ENCODE measurements at regions not wholly inside any gene's neighbourhood (a gene's known extent, or its start where the extent isn't known, plus 50 kb on each side); places are given as distances from the start of the nearest gene placed in this dataset.
"Not testable (repeated sequence)": the region's sequence is repeated elsewhere in the genome, so short reads cannot be mapped to it uniquely, and the experiment has no call there.

- DNase-seq: not testable (repeated sequence)
These were observed 184.1 kb upstream of the SLC35B3 start for GRCh38 chr6:8619408-8619807.

GRCh38 chr6:8608737-8609136, 173.4 kb upstream of the SLC35B3 start:
- DNase-seq: no peak

- DNase-seq: no peak
These were observed 154.8 kb upstream of the SLC35B3 start for GRCh38 chr6:8589941-8590729.

GRCh38 chr6:8588176-8588575, 152.8 kb upstream of the SLC35B3 start:
- no peak for DNase-seq

GRCh38 chr6:8583291-8583690, 147.9 kb upstream of the SLC35B3 start:
- DNase-seq: no peak

DNA sequence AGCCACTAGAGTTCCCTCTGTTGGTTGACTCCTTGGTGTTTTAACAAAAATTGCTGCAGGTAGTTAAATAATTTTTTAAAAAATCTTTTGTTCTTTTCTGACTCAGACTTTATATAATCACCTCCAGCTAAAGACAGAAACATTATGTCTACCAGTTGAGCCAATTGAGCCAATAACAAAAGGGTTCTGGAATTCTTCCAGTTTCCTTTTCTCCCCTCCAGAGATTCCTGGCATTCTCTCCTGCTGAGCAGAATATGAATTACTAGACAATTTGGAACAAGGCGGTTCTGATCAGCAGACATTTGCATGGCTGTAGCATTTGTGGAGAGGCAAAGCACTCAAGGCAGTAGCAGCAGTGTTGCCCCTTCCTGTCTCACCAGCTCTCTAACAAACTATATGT, 144.0 kb upstream of the SLC35B3 start:
- DNase-seq: no peak

DNA sequence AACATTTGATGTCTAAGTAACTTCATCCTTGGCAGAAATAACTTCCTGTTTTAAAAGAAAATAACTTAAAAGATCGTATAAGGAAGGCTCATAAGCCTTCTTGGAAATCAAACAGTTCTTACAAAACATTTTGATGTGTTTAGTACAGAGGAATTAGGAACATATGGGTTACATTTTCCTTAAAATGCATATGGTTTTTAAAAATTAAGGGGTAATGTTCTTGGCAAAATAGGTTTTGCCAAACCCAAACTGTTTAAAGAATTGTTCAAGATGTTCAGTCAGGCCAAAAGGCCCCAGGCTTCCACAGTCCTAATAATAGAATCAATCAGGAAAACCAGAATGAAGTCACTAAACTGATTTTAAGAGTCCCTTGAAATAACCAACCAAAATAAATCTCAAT, 142.7 kb upstream of the SLC35B3 start:
- DNase-seq: no peak

DNA sequence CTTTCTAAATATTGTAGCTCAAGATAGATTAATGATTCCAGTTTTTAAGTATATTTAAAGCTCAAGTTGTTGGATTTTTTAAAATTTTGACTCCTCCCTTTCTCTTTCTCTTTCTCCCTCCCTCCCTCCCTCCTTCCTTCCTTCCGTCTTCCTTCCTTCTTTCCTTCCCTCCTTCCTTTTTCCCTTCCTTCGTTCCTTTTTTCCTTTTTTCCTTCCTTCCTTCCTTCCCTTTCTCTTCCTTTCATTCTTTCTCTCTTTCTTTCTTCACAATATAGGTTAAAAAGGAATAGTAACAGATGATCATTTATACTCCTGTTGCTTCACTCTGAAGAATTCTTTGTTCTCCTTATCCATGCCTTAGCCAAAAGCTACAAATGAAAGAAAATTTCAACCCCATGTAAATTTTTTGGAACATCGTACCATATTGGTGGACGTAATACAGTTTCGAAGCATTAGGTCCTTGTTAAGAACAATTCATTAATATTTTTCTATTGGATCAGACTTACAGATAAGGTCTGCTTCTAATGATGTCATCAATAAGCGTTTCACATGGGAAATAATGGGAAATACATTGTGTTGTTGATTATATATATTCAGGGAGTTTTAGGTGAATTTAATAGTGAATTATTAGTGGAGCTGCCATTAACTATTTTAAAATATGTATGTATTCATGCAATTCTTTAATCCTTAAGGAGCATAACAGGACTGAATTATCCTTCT, 139.6 kb upstream of the SLC35B3 start:
- no peak for DNase-seq

DNA sequence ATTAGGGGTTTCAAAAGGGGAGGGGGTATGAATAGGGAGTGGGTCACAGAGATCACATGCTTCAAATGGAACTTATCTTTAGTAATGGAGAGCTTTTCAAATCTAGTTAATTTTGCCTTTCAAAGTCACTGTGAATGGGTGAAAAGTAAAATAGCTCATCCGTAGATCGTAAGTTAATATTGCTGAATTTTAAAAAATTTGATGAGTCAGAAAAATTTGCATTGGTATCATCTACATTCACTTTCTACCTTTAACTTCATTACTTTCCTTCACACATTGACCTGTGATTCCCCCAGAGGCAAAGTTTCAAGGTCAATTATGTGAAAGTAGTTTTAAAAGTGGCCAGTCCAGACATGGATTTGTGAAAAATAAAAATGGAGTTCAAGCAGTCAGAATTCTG, 139.0 kb upstream of the SLC35B3 start:
- DNase-seq: no peak

DNA sequence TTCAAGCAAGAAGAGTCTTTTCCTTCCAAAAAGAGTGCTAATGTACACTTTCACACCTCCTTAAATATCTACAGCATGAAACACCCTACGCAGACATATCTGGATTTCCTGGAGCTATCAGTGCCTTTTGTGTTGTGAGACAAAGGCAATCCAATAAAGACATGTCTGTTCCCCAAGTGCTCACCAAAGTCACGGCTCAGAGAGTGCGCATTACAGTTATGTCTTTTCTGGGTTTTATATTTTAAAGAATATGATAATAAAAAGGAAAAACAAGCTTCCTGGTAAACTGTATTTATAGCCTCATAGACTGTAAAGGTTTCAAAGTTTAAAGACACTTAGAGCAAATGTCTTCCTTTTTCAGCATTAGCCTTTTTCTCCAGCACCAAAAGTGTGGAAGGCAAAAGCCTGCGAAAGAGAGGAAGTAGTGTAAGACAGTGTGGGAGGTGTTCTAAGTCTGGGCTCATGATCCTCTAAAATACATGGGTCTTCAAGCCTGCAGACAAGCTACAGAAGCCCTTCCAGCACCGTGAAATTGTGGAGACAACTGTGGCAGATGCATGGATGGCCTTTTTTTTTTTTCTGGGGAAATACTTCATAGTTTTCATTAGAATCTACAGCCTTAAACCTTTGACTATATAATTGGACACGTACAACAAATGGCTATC, 135.0 kb upstream of the SLC35B3 start:
- DNase-seq: no peak

DNA sequence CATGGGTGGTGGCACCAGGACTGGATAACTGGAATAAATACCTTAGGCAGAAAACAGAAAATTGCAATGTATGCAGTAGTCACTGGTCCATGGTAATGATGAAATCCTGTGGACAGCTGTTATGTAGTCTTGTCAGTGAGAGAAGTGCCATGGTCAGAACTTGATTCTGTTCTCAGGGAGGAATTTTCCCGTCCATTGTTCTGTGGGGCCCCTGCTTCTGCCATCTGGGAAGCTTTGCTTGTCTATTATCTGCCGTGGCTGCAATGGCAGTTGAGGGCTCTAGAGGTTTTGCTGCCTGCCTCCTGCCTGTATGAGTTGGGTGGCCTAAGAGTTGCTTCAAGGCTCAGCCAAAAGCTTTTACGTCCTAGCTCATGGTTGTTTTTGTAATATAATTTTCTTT, 126.8 kb upstream of the SLC35B3 start:
- no peak for DNase-seq

DNA sequence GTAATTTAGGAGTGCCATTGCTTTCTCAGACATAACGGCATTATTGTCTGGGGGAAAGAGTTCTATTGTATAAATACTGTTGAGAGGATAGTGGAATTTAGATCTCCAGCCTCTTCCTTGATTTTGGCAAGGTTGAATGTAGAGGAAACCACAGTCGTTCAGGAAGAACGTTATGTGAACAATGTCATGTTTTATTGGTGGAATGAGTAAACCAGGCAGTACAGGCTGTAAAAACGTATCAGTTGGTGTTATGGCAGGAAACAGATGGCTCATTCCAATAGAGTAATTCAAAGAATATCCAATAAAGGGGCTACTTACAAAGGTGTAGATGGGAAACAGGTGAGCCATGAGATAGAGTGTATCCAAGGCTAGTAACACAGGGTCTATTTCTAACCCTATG, 123.6 kb upstream of the SLC35B3 start:
- no peak for DNase-seq

DNA sequence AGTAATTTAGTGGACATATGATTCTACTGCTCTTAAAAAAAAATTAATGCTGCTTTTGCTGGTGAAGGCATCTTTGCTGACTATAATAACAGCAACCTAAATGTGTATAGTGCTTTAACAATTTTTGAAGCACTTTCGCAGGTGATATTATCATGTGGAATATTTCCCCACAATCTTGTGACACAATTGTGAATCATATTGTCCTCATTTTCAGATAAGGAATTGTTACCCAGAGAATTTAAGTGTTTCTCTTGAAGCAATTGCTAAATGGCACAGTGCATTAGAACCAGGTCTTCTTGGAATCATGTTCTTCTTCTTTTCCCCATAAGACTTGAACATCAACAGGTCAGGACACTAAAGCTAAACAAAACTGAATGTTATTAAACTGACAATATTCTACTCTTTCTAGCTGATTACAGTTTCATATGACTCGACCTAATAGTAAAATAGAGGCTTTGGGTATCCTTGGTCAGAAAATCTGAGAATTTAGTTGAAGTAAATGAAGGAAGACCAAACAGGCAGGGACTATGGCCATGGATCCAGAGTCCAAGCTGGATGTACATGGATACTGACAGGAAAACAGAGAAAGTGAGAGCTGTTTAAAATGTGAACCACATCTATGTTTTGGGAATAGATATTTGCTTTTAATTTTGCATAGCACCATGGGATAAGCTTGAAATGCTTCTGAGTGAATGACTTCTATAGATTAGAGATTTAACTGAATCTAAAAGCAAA, 121.8 kb upstream of the SLC35B3 start:
- DNase-seq: no peak

DNA sequence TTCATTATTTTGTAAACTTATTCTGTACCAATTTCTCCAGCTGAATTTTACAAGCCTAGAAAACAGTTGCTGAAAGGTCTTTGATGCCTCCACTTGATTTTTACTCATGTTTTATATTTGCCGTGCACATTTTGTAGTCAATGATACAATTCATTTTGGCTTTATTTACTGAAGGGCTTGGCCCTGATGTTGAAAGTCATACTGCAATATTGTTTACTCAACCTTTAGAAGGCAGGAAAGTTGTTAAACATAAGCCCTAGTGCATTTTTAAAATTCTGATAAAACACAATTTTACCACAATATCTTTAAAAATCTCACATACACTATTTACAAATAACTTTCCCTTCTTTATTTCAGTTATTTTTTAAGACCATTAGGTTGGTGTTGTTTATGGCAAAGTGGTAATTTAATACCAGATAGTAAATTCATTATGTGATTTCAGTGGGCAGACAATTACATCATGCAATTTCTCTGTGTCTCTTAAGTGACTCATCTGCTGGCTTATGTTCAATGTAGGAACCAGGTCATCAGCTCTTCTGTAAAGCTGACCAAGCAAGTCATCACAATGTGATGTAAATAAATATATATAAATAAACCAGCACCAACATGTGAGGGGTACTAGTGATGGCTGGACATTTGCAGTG, 121.1 kb upstream of the SLC35B3 start:
- DNase-seq: no peak

GRCh38 chr6:8551993-8552392, 116.6 kb upstream of the SLC35B3 start:
- DNase-seq: no peak

- DNase-seq: no peak
These were observed 116.0 kb upstream of the SLC35B3 start for GRCh38 chr6:8551386-8551785.

GRCh38 chr6:8549074-8549790, 113.9 kb upstream of the SLC35B3 start:
- no peak for DNase-seq

DNA sequence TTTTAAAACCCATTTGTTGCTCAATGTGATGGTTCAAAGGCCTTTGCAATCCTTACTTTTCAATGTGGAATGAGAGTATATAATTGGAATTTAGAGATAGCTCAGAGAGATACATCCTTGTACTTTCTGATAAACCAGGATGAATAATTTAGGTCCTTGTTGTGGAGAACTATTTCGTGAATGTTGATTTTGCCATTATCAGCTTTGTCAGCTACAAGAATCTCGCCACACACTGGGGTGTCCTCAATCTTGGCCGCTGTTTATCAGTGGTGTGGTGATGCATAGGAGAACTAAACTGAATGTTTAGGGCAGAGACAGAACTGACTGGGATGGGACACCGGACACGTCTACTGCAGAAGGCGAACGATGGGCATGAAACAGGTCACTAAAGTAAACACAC, 111.2 kb upstream of the SLC35B3 start:
- DNase-seq: no peak

- DNase-seq: no peak
These were observed 110.0 kb upstream of the SLC35B3 start for GRCh38 chr6:8545336-8545735.

GRCh38 chr6:8543714-8544113, 108.4 kb upstream of the SLC35B3 start:
- no peak for DNase-seq

DNA sequence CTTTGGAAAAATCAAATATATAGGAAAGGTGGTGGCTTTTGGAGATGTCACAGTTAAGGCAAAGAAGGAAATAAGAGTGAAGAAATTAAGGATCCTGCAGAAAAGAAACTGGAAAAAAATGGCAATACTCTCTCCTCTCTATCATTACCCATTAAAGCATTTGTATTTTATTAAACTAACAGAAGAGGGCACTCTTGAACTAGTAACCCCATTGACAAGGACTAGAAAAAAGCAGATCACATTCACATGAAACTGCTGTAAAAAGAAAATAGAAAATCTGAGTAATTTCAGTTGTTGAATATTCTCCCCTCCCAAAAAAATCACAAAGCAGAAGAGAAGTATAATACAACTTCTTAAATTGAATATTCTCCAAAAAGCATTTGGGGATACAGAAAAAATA, 104.1 kb upstream of the SLC35B3 start:
- no peak for DNase-seq

- no peak for DNase-seq
These were observed 100.8 kb upstream of the SLC35B3 start for GRCh38 chr6:8536122-8536521.

All from NK-92 treated with Interleukin-12 subunit alpha and Interleukin-12 subunit beta, amount 100 ng/mL, for 24 hours (cell line).